ENCODE measurements at regions not wholly inside any gene's neighbourhood (a gene's known extent, or its start where the extent isn't known, plus 50 kb on each side); places are given as distances from the start of the nearest gene placed in this dataset.
"Not testable (repeated sequence)": the region's sequence is repeated elsewhere in the genome, so short reads cannot be mapped to it uniquely, and the experiment has no call there.

- not testable (repeated sequence) for TF ChIP-seq ZNF263 (CRISPR knock-in tag; IDR thresholded peaks at IDR 0.05; ENCODE audit: low read depth); CTCF (IDR thresholded peaks at IDR 0.05); ZNF232 (CRISPR knock-in tag; IDR thresholded peaks at IDR 0.05); STAT6 (CRISPR knock-in tag; conservative IDR thresholded peaks at IDR 0.05; ENCODE audit: low read depth); ATF2 (CRISPR knock-in tag; IDR thresholded peaks at IDR 0.05; ENCODE audit: borderline replicate concordance, low read depth); E2F4 (CRISPR knock-in tag; IDR thresholded peaks at IDR 0.05; ENCODE audit: borderline replicate concordance, low read depth); MYBL2 (CRISPR knock-in tag; IDR thresholded peaks at IDR 0.05); RELA (CRISPR knock-in tag; IDR thresholded peaks at IDR 0.05; ENCODE audit: borderline replicate concordance)
Measured at GRCh38 chr6:28682956-28683685, 157.4 kb downstream of the GPX5 start.

Data from WTC11 (cell line).